ENCODE measurements at regions not wholly inside any gene's neighbourhood (a gene's known extent, or its start where the extent isn't known, plus 50 kb on each side); places are given as distances from the start of the nearest gene placed in this dataset.

DNA sequence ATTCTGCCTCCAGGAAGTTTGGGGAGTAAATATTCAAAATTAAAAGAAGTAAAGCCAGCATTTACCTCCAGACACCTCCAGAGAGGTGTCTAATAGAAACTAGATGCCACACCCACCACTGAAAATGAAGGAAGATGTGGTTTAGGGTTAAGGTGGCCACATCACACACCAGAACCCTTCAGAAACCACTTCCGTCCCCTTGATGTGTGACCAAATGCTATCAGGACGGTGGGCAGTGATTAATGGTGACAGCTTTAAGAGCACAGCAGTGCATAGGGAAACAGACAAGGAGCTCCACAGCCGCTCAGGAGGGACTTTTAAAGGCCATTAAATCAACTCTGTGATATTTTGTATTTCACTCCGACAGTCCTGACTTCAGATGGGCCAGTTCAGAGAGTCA, 295.2 kb downstream of the BRINP1 start:
- no peak for TF ChIP-seq POLR2A (IDR thresholded peaks at IDR 0.05)
- TF ChIP-seq, protein P1, sequence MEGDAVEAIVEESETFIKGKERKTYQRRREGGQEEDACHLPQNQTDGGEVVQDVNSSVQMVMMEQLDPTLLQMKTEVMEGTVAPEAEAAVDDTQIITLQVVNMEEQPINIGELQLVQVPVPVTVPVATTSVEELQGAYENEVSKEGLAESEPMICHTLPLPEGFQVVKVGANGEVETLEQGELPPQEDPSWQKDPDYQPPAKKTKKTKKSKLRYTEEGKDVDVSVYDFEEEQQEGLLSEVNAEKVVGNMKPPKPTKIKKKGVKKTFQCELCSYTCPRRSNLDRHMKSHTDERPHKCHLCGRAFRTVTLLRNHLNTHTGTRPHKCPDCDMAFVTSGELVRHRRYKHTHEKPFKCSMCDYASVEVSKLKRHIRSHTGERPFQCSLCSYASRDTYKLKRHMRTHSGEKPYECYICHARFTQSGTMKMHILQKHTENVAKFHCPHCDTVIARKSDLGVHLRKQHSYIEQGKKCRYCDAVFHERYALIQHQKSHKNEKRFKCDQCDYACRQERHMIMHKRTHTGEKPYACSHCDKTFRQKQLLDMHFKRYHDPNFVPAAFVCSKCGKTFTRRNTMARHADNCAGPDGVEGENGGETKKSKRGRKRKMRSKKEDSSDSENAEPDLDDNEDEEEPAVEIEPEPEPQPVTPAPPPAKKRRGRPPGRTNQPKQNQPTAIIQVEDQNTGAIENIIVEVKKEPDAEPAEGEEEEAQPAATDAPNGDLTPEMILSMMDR (IDR thresholded peaks at IDR 0.05): no peak
- TF ChIP-seq EP300 (IDR thresholded peaks at IDR 0.05): no peak
- no peak for TF ChIP-seq POLR2AphosphoS5 (IDR thresholded peaks at IDR 0.05)
